ENCODE measurements at regions not wholly inside any gene's neighbourhood (a gene's known extent, or its start where the extent isn't known, plus 50 kb on each side); places are given as distances from the start of the nearest gene placed in this dataset.

GRCh38 chr17:49913226-49914095, 55.5 kb upstream of the DLX4 start:
- Mint-ChIP-seq H3K4me3 (no peak overlapping the region), H3K27ac (no peak overlapping the region), H3K36me3 (ENCODE audit: low read depth) (no peaks in the 10 kb centered on the region), H3K9me3 (no peaks in the 10 kb centered on the region), H3K27me3 (peaks cover 64% of the 10 kb centered on the region), H3K4me1 (ENCODE audit: low read depth) (peaks cover 11% of the 10 kb centered on the region)

GRCh38 chr17:49914096-49914490, 54.9 kb upstream of the DLX4 start:
- peaks cover 58% of the 10 kb centered on the region for H3K27me3 Mint-ChIP-seq
- no peaks in the 10 kb centered on the region for H3K36me3 Mint-ChIP-seq (ENCODE audit: low read depth)
- H3K4me1 Mint-ChIP-seq (ENCODE audit: low read depth) = peaks cover 11% of the 10 kb centered on the region
- H3K4me3 Mint-ChIP-seq = no peak overlapping the region
- H3K9me3 Mint-ChIP-seq = no peaks in the 10 kb centered on the region
- H3K27ac Mint-ChIP-seq = no peak overlapping the region

- H3K27me3 Mint-ChIP-seq = peaks cover 52% of the 10 kb centered on the region
- H3K4me3 Mint-ChIP-seq = no peak overlapping the region
- no peaks in the 10 kb centered on the region for H3K36me3 Mint-ChIP-seq (ENCODE audit: low read depth)
- H3K9me3 Mint-ChIP-seq = no peaks in the 10 kb centered on the region
- H3K4me1 Mint-ChIP-seq (ENCODE audit: low read depth) = peaks cover 11% of the 10 kb centered on the region
- H3K27ac Mint-ChIP-seq = no peak overlapping the region
Measured at GRCh38 chr17:49914664-49915063, 54.3 kb upstream of the DLX4 start.

GRCh38 chr17:49915260-49915659, 53.7 kb upstream of the DLX4 start:
- Mint-ChIP-seq H3K27me3 (peaks cover 48% of the 10 kb centered on the region), H3K36me3 (ENCODE audit: low read depth) (no peaks in the 10 kb centered on the region), H3K4me1 (ENCODE audit: low read depth) (peaks cover 7% of the 10 kb centered on the region), H3K9me3 (no peaks in the 10 kb centered on the region), H3K27ac (no peak overlapping the region), H3K4me3 (no peak overlapping the region)

GRCh38 chr17:49915670-49916069, 53.3 kb upstream of the DLX4 start:
- Mint-ChIP-seq H3K4me1 (ENCODE audit: low read depth) (peaks cover 4% of the 10 kb centered on the region), H3K4me3 (no peak overlapping the region), H3K27ac (no peak overlapping the region), H3K9me3 (no peaks in the 10 kb centered on the region), H3K27me3 (peaks cover 45% of the 10 kb centered on the region), H3K36me3 (ENCODE audit: low read depth) (no peaks in the 10 kb centered on the region)

GRCh38 chr17:49916854-49917515, 52.0 kb upstream of the DLX4 start:
- no peak overlapping the region for H3K27ac Mint-ChIP-seq
- no peaks in the 10 kb centered on the region for H3K36me3 Mint-ChIP-seq (ENCODE audit: low read depth)
- H3K4me3 Mint-ChIP-seq = no peak overlapping the region
- H3K4me1 Mint-ChIP-seq (ENCODE audit: low read depth) = no peaks in the 10 kb centered on the region
- H3K9me3 Mint-ChIP-seq = no peaks in the 10 kb centered on the region
- peaks cover 35% of the 10 kb centered on the region for H3K27me3 Mint-ChIP-seq

- Mint-ChIP-seq H3K27ac (no peak overlapping the region), H3K27me3 (peaks cover 24% of the 10 kb centered on the region), H3K9me3 (no peaks in the 10 kb centered on the region), H3K36me3 (ENCODE audit: low read depth) (no peaks in the 10 kb centered on the region), H3K4me1 (ENCODE audit: low read depth) (no peaks in the 10 kb centered on the region), H3K4me3 (no peak overlapping the region)
Measured at GRCh38 chr17:49918591-49918990, 50.4 kb upstream of the DLX4 start.

All from stimulated activated naive CD8-positive, alpha-beta T cell treated with anti-CD3 and anti-CD28 coated beads, Interleukin-15, Interleukin-2, amounts not matched to agents 100 ng/mL and 50 ng/mL, for 24 hours (primary cell).